Stimulated activated CD4-positive, alpha-beta T cell treated with anti-CD3 and anti-CD28 coated beads, Interleukin-15, amount 100 ng/mL, for 24 hours (primary cell): ENCODE measurements at regions not wholly inside any gene's neighbourhood (a gene's known extent, or its start where the extent isn't known, plus 50 kb on each side); places are given as distances from the start of the nearest gene placed in this dataset.
A peak's percentile ranks its signal among the peaks of the same experiment; 100 is the strongest.
"Not testable (repeated sequence)": the region's sequence is repeated elsewhere in the genome, so short reads cannot be mapped to it uniquely, and the experiment has no call there.

Source experiments
- DNase-seq: peaks from one replicate; pipeline ENCODE4 v3.0.0-alpha.2; 2020

DNA sequence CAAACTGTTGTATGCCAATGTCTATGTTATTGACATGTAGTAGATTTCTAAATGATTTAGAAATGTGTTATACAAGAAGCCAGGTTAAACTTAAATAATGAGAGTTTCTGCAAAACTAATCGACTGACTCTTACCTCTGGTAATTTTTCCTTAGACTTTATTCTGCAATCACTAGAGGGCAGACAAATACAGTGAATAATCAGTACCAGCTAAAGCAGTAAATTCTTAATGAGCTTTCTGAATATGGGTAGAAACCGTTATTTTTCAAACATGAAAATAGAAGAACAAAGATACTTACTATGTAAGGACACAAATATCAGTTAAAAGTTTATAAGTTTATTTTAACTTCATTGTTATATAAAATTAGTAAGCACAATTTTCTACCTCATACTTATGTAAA, 97.9 kb upstream of the RGS1 start:
- no peak for DNase-seq

DNA sequence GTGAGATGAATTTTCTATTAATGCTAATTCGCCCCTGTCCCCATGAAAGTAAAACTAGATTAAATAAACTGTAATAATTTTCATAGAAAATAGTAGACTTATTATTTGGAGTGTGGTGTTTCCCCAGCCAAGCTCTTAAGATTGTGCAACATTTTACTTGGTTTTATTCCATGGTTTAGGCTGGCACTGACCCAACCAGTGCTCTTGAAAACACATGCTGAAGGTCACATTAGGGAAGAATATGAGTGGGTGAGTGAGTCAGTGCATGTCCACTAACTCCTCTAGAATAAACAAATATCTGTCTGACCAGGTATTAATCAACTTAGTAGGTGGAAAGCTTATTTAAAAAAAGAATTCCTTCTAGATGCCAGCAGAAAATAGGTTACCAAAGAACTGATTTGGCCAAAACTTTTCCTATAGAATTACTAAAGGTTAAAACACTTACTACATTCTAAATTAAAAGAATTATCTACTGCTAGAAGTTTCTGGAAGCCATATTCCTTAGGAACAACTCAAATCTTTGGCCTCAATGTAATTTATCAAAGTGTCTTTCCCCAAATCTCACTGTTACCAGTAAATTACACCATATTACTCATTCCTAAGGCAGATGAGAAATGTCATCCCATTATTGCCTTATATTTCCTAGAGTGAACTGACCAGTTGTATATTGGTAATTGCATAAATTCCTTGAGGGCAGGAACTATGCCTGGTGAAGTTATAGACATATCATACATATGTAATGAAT, 89.7 kb upstream of the RGS1 start:
- no peak for DNase-seq

GRCh38 chr1:192488058-192488457, 87.5 kb upstream of the RGS1 start:
- DNase-seq = no peak

DNA sequence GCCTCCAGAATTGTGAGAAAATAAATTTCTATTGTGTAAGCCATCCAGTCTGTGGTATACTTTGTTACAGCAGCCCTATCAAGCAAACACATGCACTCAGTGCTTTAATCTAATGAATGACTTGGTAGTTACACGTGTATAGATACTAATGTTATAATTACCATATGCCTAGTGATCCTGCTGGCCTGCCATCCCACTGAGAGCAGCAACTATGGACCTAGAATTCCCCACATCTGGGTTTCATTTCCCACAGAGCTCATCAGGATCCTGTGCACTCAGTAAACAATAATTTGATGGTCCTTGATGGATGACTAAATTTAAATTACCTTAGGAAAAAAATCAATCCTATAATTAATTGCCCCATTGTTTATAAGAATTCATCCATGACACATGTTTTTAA, 86.5 kb upstream of the RGS1 start:
- DNase-seq = no peak

- DNase-seq = no peak
Measured at GRCh38 chr1:192489748-192490147, 85.8 kb upstream of the RGS1 start.

GRCh38 chr1:192491804-192492554, 83.6 kb upstream of the RGS1 start:
- DNase-seq = no peak

- no peak for DNase-seq
Measured at GRCh38 chr1:192493584-192493983, 82.0 kb upstream of the RGS1 start.

- no peak for DNase-seq
Measured at GRCh38 chr1:192496369-192497056, 79.1 kb upstream of the RGS1 start.

DNA sequence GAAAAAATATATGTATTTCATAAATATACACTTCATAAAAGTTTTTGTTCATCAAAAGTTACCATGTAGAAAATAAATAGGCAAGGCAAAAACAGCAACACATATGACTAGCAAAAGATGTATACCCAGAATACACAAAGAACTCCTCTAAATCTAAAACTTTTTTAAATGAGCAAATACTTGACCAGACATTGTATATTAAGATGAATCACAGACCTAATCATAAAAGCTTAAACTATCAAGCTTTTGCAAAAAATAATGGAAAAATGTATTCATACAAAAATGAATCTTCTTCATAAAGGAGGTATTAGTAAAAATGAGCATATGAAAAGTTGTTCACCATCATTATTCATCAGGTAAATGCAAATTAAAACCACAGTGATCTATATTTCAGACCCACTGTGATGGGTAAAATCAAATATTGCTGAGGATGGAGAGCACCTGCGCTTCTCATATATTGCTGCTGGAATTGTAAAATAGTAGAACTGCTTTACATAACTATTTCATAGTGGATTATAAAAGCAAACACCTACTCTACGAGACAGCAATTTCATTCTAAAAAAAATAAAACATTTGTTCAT, 78.3 kb upstream of the RGS1 start:
- no peak for DNase-seq

- DNase-seq = not testable (repeated sequence)
Measured at GRCh38 chr1:192498092-192498491, 77.5 kb upstream of the RGS1 start.

- not testable (repeated sequence) for DNase-seq
Measured at GRCh38 chr1:192499061-192499581, 76.5 kb upstream of the RGS1 start.

DNA sequence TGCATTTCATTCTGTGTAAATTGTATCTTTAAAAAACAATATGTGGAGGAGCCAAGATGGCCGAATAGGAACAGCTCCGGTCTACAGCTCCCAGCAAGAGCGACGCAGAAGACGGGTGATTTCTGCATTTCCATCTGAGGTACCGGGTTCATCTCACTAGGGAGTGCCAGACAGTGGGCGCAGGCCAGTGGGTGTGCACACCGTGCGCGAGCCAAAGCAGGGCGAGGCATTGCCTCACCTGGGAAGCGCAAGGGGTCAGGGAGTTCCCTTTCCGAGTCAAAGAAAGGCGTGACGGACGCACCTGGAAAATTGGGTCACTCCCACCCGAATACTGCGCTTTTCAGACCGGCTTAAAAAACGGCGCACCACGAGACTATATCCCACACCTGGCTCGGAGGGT, 75.0 kb upstream of the RGS1 start:
- DNase-seq = not testable (repeated sequence)

DNA sequence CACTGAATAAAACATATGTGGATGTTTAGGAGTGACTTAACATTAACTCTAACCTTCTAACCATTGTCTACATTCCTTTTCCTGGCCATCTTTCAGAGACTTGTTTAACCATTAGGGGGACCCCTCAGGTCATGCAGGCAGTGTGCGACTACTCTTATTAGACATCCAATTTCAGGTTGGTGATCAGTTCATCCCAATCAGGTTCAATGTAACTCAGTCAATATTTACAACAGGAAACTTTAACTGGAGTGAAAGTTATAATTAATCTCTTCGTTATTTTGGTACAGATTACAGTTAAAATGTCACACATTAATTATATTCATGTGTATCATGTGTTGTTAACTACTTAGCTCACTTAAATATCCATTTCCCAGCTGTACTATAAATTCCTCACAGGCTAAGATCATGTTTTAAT, 68.8 kb upstream of the RGS1 start:
- DNase-seq = peak; percentile 19

DNA sequence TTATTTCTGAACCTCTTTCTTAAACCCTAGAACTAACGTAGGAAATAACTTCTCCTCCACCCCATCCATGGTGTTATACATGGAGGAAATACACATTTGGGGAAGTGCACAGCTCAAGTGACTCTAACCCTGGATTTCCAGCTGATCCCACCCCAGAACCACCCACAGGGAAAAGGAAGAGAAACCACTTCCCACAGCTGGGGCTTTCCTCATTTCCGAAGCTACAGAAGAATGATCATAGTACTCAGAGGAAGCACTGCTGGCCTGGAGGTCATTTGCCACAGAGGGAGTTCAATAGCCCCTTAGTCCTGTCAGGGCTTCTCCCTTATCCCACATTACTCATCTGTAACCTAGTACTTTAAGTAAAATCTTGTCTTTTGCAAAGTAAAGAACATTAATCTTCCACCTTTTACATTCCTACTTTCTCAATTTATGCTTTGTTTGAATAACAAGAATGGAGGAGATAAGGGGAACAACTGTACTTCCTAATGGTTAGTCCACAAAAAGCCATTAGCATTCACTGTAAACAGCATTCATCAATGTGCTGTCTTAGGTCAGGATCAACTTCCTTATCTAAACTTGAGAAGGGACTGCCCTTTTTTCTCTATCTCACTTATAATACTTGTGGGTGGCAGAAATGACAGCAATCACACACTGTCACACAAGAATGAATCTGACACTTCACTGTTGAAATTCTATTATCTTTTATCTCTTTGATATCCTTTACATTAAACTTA, 63.0 kb upstream of the RGS1 start:
- DNase-seq = no peak

- DNase-seq = no peak
Measured at GRCh38 chr1:192513196-192513595, 62.4 kb upstream of the RGS1 start.

GRCh38 chr1:192513697-192514096, 61.9 kb upstream of the RGS1 start:
- no peak for DNase-seq

DNA sequence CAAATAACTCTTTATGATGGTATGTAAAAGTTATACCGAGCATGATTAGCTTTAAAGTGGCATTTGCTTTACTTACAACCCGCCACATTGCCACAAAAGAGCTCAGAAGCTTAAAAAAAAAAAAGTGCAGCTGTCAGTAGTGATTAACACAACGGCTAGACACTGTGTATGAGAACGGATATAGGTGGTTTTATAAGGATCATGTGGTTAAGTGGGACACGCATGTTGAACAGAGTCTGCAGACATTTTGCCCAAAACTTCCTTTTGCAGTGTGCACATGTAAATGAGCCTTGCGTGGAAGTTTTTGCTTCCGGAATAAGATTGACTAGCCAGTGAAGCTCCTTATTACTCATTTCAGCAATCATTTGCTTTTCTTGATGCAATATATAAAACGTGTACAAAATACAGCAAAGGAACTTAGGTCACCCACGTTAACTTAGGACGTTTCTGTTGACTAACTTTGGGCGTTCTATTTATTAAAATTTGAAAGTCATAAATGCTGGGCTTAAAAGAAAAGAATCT, 58.7 kb upstream of the RGS1 start:
- peak; percentile 59 for DNase-seq

GRCh38 chr1:192517716-192518355, 57.7 kb upstream of the RGS1 start:
- not testable (repeated sequence) for DNase-seq

- peak; percentile 16 for DNase-seq
Measured at GRCh38 chr1:192518700-192519099, 56.9 kb upstream of the RGS1 start.

GRCh38 chr1:192521734-192522133, 53.8 kb upstream of the RGS1 start:
- peak; percentile 53 for DNase-seq

DNA sequence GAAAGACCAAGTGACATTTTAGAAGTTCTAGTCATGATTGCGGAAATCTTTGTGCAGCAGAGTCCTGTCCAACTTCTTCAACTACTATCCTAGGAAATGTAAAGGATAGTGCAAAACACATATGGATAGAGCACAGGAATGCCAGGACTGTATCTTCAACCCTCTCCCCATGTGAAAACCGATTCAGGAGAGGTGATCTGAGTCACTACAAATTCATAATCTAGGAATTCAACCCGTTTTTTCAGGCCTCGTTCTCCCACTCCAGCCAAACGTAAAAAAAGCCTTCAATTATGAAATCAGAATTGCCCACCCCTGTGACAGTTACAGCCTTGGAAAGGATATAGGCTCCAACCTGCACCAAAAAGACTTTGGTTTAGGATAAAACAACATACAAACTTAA, 52.9 kb upstream of the RGS1 start:
- no peak for DNase-seq

GRCh38 chr1:192524223-192524622, 51.4 kb upstream of the RGS1 start:
- no peak for DNase-seq
